HG03095 (cell line): ENCODE measurements at regions not wholly inside any gene's neighbourhood (a gene's known extent, or its start where the extent isn't known, plus 50 kb on each side); places are given as distances from the start of the nearest gene placed in this dataset.
A peak's percentile ranks its signal among the peaks of the same experiment; 100 is the strongest.

Source experiments
- ATAC-seq: cut with Tn5 transposase; IDR thresholded peaks from one replicate; pipeline ENCODE4 v1.9.1; 2021; ENCODE audit warnings: moderate library complexity; ENCODE audit not compliant: unreplicated experiment

DNA sequence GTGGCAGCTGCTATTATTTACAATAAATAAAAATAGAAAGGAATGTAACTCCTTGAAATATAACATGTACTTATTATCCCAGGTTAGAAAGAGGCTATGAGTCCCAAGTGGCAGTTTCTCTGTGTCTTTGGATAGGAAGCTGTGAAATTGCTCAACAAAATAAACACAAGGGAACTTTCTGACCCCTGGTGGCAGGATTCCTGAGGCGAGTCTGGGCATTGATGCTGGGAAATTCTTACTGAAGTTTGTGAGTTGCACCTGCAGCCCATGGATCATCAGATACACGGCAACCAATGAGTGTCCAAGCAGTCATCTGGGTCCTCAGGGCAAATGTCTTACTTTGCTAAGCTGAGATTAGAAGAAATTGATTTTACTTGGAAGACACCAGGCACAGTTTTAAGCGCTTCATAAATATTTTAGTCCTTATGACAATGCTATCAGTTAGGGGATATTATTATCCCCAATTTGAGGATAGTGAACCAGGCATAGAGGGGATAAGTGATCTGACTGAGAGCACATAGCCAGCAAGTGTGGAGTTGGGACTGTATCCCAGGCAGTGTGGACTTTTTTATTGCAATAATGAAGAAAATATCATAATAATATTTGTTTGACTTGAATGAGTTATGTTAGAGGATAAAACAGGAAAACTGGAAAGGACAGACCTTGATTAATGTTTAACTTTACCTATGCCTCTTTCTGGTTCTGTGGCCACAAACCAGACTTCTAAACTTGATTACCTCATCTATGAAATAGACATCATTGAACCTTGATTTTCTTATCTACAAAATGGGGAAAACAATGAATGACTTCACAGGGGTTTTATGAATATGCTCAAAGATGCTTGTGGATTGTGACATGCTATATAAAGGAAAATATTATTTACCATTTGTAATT is 265.5 kb upstream of the ADAMTSL1 start:
- ATAC-seq, result no peak

DNA sequence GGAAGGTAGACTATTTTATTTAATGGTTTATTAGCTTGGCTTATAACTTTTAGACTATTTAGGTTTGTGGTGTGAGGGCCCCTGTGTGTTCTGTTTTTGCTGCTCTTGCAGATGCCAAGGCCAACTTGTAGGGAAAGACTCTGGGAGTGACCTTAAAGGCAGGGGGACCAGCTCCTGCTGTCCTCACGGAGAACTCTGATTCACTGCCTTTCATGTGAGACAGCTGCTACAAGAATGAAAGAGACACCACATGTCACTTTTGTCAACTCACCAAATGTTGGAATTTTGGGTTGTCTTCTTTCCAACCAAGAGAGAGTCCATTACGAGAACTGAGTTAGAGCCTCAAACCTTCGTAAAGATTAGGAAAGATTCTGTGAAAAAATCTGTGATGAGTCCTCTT is 258.3 kb upstream of the ADAMTSL1 start:
- no peak for ATAC-seq

DNA sequence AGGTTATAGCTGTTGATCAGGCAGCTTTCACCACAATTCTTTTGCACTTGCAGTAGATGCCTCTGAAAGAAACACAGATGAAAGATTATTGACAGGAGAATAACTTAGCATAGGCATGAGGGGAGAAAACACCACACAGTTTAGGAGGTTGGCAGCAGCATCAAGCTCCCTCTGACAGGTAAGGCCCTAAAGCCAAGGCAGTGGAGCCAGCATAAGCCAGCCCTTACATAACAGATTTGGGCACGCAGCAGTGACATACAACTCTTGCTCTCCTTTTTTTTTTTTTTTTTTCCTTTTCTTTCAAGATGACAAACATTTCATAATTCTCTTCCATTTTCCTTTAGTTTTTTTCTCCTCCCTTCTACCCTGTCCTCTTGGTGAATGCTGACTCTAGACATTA is 257.6 kb upstream of the ADAMTSL1 start:
- ATAC-seq, result no peak

GRCh38 chr9:18228101-18228500 is 245.9 kb upstream of the ADAMTSL1 start:
- no peak for ATAC-seq

- no peak for ATAC-seq
Observed at GRCh38 chr9:18229992-18230676, 243.8 kb upstream of the ADAMTSL1 start.

GRCh38 chr9:18233311-18233710 is 240.6 kb upstream of the ADAMTSL1 start:
- no peak for ATAC-seq

GRCh38 chr9:18233776-18234445 is 240.0 kb upstream of the ADAMTSL1 start:
- no peak for ATAC-seq

DNA sequence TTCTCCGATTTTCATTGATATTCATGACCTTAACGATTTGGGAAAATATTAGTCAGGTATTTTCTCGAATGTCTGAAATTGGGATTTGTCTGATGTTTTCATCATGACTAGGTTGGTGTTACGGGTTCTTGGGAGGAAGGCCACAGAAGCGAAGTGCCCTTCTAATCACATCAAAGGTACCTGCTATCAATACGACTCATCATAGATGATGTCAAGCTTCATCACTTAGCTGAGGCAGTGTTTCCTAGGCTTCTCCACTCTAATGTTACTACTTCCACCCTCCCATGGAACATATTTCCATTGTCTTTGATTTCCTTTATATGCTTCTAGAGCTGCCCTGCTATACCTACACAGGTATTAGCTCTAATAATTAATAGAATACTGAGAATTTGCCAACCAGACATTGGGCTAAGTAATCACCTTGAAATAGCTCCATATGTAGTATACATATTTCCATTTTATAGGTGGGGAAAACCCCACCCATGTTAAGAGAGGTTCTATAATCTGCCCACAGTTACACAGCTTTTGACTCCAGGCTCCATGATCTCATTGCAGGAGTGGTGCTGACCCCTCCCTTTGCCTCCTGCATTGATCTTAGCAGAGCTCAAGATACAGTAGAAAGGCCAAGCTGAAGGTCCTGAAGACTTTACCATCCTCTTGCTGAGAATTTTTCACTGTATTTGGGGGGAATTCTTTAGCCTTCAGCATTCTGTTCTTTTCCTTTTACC is 238.6 kb upstream of the ADAMTSL1 start:
- no peak for ATAC-seq

- ATAC-seq, result no peak
Observed at GRCh38 chr9:18236336-18236735, 237.6 kb upstream of the ADAMTSL1 start.

GRCh38 chr9:18237776-18238175 is 236.2 kb upstream of the ADAMTSL1 start:
- ATAC-seq, result no peak

GRCh38 chr9:18238254-18238653 is 235.7 kb upstream of the ADAMTSL1 start:
- no peak for ATAC-seq

GRCh38 chr9:18238752-18239447 is 235.1 kb upstream of the ADAMTSL1 start:
- ATAC-seq, result no peak

GRCh38 chr9:18240213-18240612 is 233.7 kb upstream of the ADAMTSL1 start:
- no peak for ATAC-seq

- ATAC-seq, result no peak
Observed at GRCh38 chr9:18245911-18246310, 228.0 kb upstream of the ADAMTSL1 start.

DNA sequence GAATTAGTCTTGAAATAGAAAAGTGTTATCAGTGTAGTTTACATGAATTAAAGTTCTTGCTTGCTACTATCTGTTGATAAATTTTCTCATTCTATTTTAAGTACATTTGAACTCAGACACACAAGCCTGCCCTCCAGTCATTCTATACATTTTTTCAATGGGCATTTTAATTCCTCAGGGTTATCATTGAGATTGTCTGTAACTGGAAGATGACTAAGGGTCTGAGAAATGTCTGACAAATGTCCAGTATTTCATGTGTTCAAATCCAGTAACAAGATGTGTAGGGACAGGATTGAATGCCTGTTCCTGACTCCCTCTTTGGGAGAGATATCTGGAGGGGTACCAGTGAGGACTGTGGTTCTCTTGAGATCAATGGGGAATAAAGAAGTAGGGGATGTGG is 223.9 kb upstream of the ADAMTSL1 start:
- ATAC-seq, result no peak

- no peak for ATAC-seq
Observed at GRCh38 chr9:18253950-18254349, 220.0 kb upstream of the ADAMTSL1 start.

GRCh38 chr9:18255158-18255629 is 218.8 kb upstream of the ADAMTSL1 start:
- peak; percentile 96 for ATAC-seq

DNA sequence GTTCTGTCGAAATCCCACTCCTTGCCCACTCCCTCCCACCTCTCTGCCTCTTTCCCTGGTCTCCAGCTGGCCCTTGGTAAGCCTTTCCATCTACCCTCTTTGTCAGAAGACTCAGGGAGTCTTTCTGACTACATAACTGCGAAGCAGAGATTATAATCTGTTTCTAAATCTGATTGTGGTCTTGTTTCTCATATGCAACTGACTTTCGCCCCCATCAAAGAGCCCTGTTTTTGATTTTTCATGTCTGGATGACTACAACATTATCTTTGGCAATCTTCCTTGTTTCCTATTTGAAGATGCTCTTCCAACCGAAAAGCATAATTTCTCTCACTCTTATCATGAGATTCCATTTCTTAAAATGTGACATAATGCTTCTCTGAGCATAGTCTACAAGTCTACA is 218.2 kb upstream of the ADAMTSL1 start:
- no peak for ATAC-seq

DNA sequence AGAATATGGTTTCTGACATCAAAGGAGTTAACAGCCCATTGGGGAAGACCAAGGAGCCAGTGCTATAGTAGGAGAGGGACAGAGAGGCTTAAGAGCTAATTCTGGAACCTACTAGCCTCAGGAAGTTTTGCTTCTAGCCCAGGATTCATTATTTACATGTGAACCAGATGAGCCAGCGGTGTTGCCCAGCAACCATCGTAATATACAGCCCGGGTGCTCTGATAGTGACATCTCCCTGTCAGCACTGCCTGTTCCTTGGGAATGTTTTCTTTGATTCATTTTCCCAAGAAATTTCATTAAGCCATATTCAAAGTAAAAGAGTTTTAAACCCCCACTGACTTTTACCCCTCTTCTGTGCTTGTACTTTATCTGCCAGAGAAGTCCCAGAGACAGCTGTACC is 217.4 kb upstream of the ADAMTSL1 start:
- ATAC-seq, result no peak

DNA sequence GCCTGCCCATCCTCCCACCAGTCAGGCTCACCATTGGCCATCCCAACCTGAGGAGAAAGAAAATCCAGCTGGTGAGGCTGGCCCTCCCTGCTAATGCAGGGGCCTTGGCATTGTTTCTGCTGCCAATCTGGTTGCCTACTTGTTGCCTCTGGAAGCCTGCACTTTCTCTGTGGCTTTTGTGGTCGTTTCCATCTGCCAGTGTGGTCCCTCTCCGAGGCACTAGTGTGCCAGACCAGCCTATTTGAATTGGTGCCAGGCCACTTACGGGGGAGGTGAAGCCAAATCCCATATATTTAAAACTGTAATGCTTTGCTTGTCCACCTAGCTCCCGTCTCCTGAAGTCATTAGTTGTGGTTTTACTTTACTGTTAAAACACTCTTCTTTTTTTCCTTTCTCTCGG is 213.4 kb upstream of the ADAMTSL1 start:
- ATAC-seq, result no peak
